Endothelial cell of umbilical vein (primary cell): ENCODE measurements at regions not wholly inside any gene's neighbourhood (a gene's known extent, or its start where the extent isn't known, plus 50 kb on each side); places are given as distances from the start of the nearest gene placed in this dataset.

Experiments used
- CTCF ChIP-seq, 2 donors: IDR thresholded peaks; 1 replicate in 1 of 2; 2 replicates in 1 of 2; pipeline ENCODE4 v1.5.1; 2011; ENCODE audit warnings: low read length in 2 of 2, mild to moderate bottlenecking in 2 of 2, moderate library complexity in 2 of 2, control low read depth in 1 of 2, inconsistent platforms in 1 of 2, low read depth in 1 of 2; ENCODE audit not compliant: insufficient read depth in 1 of 2; ENCODE audit errors: extremely low read depth in 1 of 2
- FOS ChIP-seq: IDR thresholded peaks from 2 replicates; pipeline ENCODE4 v1.6.1; 2011; ENCODE audit warnings: mild to moderate bottlenecking, low read length, moderate library complexity, borderline replicate concordance; ENCODE audit not compliant: insufficient read depth
- JUN ChIP-seq: IDR thresholded peaks from 2 replicates; pipeline ENCODE4 v1.6.1; 2011; ENCODE audit warnings: borderline replicate concordance, low read depth; ENCODE audit not compliant: insufficient read length, insufficient read depth
- MYC ChIP-seq: IDR thresholded peaks from one replicate; pipeline ENCODE4 v1.6.1; 2011; ENCODE audit warnings: mild to moderate bottlenecking, low read depth, low read length
- POLR2AphosphoS5 ChIP-seq: IDR thresholded peaks from 2 replicates; pipeline ENCODE4 v1.6.1; 2012; ENCODE audit warnings: low read depth, mild to moderate bottlenecking, control low read depth, low read length, moderate library complexity; ENCODE audit not compliant: insufficient read depth

DNA sequence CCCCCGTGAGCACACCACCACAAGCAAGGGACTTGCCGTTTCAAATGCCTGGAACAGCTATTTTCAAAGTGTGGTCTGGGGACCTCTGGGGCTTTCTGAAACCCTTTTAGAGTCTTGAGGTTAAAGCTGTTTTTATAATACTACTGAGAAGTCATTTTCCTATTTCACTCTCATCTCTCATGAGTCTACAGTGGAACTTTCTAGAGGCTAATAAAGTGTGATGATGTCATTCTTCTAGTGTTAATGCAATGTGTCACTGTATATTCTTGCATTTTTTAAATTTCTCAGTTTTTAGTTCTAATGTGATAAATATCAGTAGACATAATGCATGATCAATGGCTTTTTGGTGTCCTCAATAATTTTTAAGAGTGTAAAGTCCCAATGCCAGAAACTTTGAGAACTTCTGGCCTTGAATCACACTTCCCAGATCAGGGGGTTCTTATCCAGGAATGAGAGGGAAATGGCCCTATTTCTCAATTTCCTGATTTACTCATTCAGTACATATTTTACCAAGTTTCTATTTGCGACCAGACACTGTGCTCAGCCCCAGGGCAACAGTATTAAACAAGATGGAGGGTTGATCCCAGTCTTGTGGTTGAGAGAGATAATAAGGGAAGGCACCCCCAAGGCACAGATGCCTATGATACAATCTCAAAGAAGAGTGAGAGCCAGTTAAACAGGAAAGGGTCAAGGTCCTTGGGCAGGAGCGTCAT is 444.0 kb downstream of the HS3ST3B1 start:
- no peak for TF ChIP-seq CTCF (IDR thresholded peaks at IDR 0.05; ENCODE audit: extremely low read depth in 1 of 2, insufficient read depth in 1 of 2, low read depth in 1 of 2, low read length in 2 of 2)
- TF ChIP-seq POLR2AphosphoS5, result no peak
- no peak for TF ChIP-seq JUN
- TF ChIP-seq FOS, result no peak
- no peak for TF ChIP-seq MYC
